Liver (tissue), 8 donors: ENCODE measurements at regions not wholly inside any gene's neighbourhood (a gene's known extent, or its start where the extent isn't known, plus 50 kb on each side); places are given as distances from the start of the nearest gene placed in this dataset.

ENCODE experiments used
- DNase-seq: peaks from one replicate; pipeline ENCODE4 v3.0.0-alpha.2; 2017; ENCODE audit warnings: low spot score
- H3K27ac ChIP-seq, 2 donors: one replicate each; pipeline ENCODE4 v1.7.0; 2013; ENCODE audit warnings: inconsistent platforms in 2 of 2, low read length in 2 of 2, control low read depth in 1 of 2, low read depth in 1 of 2, mild to moderate bottlenecking in 1 of 2
- H3K27me3 ChIP-seq, 4 donors: one replicate each; pipeline versions ENCODE4 v1.6.1 to v1.7.0; 2013; ENCODE audit warnings: low read length in 3 of 4, inconsistent platforms in 1 of 4, mild to moderate bottlenecking in 1 of 4, moderate library complexity in 1 of 4; ENCODE audit not compliant: control insufficient read depth in 4 of 4, insufficient read depth in 4 of 4
- H3K36me3 ChIP-seq, 4 donors: one replicate each; pipeline versions ENCODE4 v1.6.1 to v1.7.0; 2013; ENCODE audit warnings: low read length in 3 of 4, mild to moderate bottlenecking in 3 of 4, low read depth in 1 of 4, moderate library complexity in 1 of 4; ENCODE audit not compliant: control insufficient read depth in 4 of 4, insufficient read depth in 3 of 4
- H3K4me1 ChIP-seq, 4 donors: one replicate each; pipeline versions ENCODE4 v1.6.1 to v1.7.0; 2013; ENCODE audit warnings: low read length in 3 of 4, mild to moderate bottlenecking in 3 of 4, moderate library complexity in 1 of 4; ENCODE audit not compliant: control insufficient read depth in 4 of 4, insufficient read depth in 4 of 4
- H3K4me3 ChIP-seq, 3 donors: one replicate each; pipeline versions ENCODE4 v1.6.1 to v1.7.0; 2013; ENCODE audit warnings: low read length in 3 of 3, control low read depth in 1 of 3, low read depth in 1 of 3, mild to moderate bottlenecking in 1 of 3
- H3K9ac ChIP-seq, 2 donors: one replicate each; pipeline ENCODE4 v1.7.0; 2013; ENCODE audit warnings: low read length in 2 of 2, mild to moderate bottlenecking in 2 of 2, moderate library complexity in 2 of 2, control low read depth in 1 of 2, low read depth in 1 of 2
- H3K9me3 ChIP-seq, 4 donors: one replicate each; pipeline versions ENCODE4 v1.6.1 to v1.7.0; 2013; ENCODE audit warnings: low read length in 3 of 4; ENCODE audit not compliant: control insufficient read depth in 4 of 4
- ATF3 ChIP-seq: IDR thresholded peaks from 2 replicates; pipeline ENCODE4 v1.6.1; 2016; ENCODE audit warnings: antibody characterized with exemption
- CTCF ChIP-seq: fragments of 150-350 bp; IDR thresholded peaks from 2 replicates; pipeline ENCODE4 v1.5.1; 2017; ENCODE audit warnings: improper control_type of control experiment, low read depth, low read length; ENCODE audit not compliant: missing input control
- EGR1 ChIP-seq, 2 donors: IDR thresholded peaks; 2 replicates each; pipeline ENCODE4 v1.6.1; 2016 to 2018; ENCODE audit warnings: antibody characterized with exemption in 2 of 2, low read depth in 2 of 2
- FOXA1 ChIP-seq: IDR thresholded peaks from 2 replicates; pipeline ENCODE4 v1.6.1; 2016; ENCODE audit warnings: antibody characterized with exemption
- FOXA2 ChIP-seq: IDR thresholded peaks from 2 replicates; pipeline ENCODE4 v1.6.1; 2016; ENCODE audit warnings: antibody characterized with exemption
- GABPA ChIP-seq, 2 donors: IDR thresholded peaks in 1 of 2; conservative IDR thresholded peaks in 1 of 2; 2 replicates each; pipeline ENCODE4 v1.6.1; 2016; ENCODE audit warnings: antibody characterized with exemption in 2 of 2, mild to moderate bottlenecking in 1 of 2, moderate library complexity in 1 of 2
- HNF4A ChIP-seq, 2 donors: conservative IDR thresholded peaks; 2 replicates each; pipeline ENCODE4 v1.6.1; 2016; ENCODE audit warnings: antibody characterized with exemption in 2 of 2, mild to moderate bottlenecking in 2 of 2
- HNF4G ChIP-seq: IDR thresholded peaks from 2 replicates; pipeline ENCODE4 v1.6.1; 2016; ENCODE audit warnings: antibody characterized with exemption
- JUND ChIP-seq, 2 donors: IDR thresholded peaks; 2 replicates each; pipeline ENCODE4 v1.6.1; 2016; ENCODE audit warnings: antibody characterized with exemption in 2 of 2
- MAX ChIP-seq: IDR thresholded peaks from 2 replicates; pipeline ENCODE4 v1.6.1; 2016; ENCODE audit warnings: antibody characterized with exemption
- NR2F2 ChIP-seq: IDR thresholded peaks from 2 replicates; pipeline ENCODE4 v1.6.1; 2016; ENCODE audit warnings: antibody characterized with exemption
- RAD21 ChIP-seq, 2 donors: IDR thresholded peaks; 2 replicates each; pipeline ENCODE4 v1.6.1; 2016; ENCODE audit warnings: antibody characterized with exemption in 2 of 2, mild to moderate bottlenecking in 2 of 2
- REST ChIP-seq: IDR thresholded peaks from 2 replicates; pipeline ENCODE4 v1.6.1; 2016; ENCODE audit warnings: antibody characterized with exemption, mild to moderate bottlenecking
- RXRA ChIP-seq, 2 donors: IDR thresholded peaks; 2 replicates each; pipeline ENCODE4 v1.6.1; 2017 to 2018; ENCODE audit warnings: antibody characterized with exemption in 2 of 2, mild to moderate bottlenecking in 1 of 2
- SP1 ChIP-seq: IDR thresholded peaks from 2 replicates; pipeline ENCODE4 v1.6.1; 2018; ENCODE audit warnings: antibody characterized with exemption, mild to moderate bottlenecking
- TAF1 ChIP-seq: conservative IDR thresholded peaks from 2 replicates; pipeline ENCODE4 v1.6.1; 2016; ENCODE audit warnings: antibody characterized with exemption, mild to moderate bottlenecking
- YY1 ChIP-seq: IDR thresholded peaks from 2 replicates; pipeline ENCODE4 v1.6.1; 2016; ENCODE audit warnings: antibody characterized with exemption, mild to moderate bottlenecking
- ZBTB33 ChIP-seq: IDR thresholded peaks from 2 replicates; pipeline ENCODE4 v1.6.1; 2016; ENCODE audit warnings: antibody characterized with exemption
- WGBS: extraction: QIAGEN DNeasy Blood & Tissue Kit; methylation state at CpG from one replicate; pipeline ENCODE4 v1.1.7; 2013; 5-methylcytosine and 5-hydroxymethylcytosine counted together
- donor health status: healthy.
- donor health status: healthy.
- donor health status: healthy.
- donor health status: healthy.
- donor health status: healthy.

GRCh38 chr6:951399-952181, 258.7 kb upstream of the EXOC2 start:
- TF ChIP-seq YY1 (no peak), MAX (no peak), ZBTB33 (no peak), FOXA2 (no peak), EGR1 (IDR thresholded peaks at IDR 0.05; ENCODE audit: low read depth in 2 of 2) (no peak), ATF3 (no peak), JUND (IDR thresholded peaks at IDR 0.05) (no peak), RXRA (IDR thresholded peaks at IDR 0.05) (no peak), TAF1 (no peak), NR2F2 (no peak), HNF4G (no peak), CTCF (no peak), FOXA1 (no peak), SP1 (no peak), RAD21 (IDR thresholded peaks at IDR 0.05) (no peak), HNF4A (conservative IDR thresholded peaks at IDR 0.05) (no peak), REST (no peak), GABPA (IDR thresholded peaks at IDR 0.05 in 1 of 2, conservative IDR thresholded peaks at IDR 0.05 in 1 of 2) (no peak)
- no peak overlapping the region for H3K9ac ChIP-seq
- WGBS, result 45% methylated on average over 9 of the region's 9 CpGs
- DNase-seq, result no peak
- H3K4me1 ChIP-seq, result no peaks in the 10 kb centered on the region
- no peaks in the 10 kb centered on the region for H3K9me3 ChIP-seq
- H3K4me3 ChIP-seq, result no peak overlapping the region
- H3K36me3 ChIP-seq, result no peaks in the 10 kb centered on the region
- peaks cover 0 to 3% (median 0%) of the 10 kb centered on the region in 4 donors for H3K27me3 ChIP-seq
- H3K27ac ChIP-seq, result no peak overlapping the region
